ENCODE measurements at regions not wholly inside any gene's neighbourhood (a gene's known extent, or its start where the extent isn't known, plus 50 kb on each side); places are given as distances from the start of the nearest gene placed in this dataset.

GRCh38 chr20:51335329-51335841 is 207.1 kb downstream of the NFATC2 start:
- no peak for FAIRE-seq

More at GRCh38 chr20:51335329-51335841, 207.1 kb downstream of the NFATC2 start:
- TF ChIP-seq CTCF (IDR thresholded peaks at IDR 0.05; ENCODE audit: extremely low read depth in 1 of 2, insufficient read depth in 1 of 2, low read depth in 1 of 2, low read length in 2 of 2), result no peak
- TF ChIP-seq GATA2 (IDR thresholded peaks at IDR 0.05; ENCODE audit: insufficient read depth, insufficient read length, low read depth, low read length), result no peak
- TF ChIP-seq POLR2AphosphoS5 (IDR thresholded peaks at IDR 0.05; ENCODE audit: insufficient read depth, low read depth, low read length), result no peak
- TF ChIP-seq POLR2A (IDR thresholded peaks at IDR 0.05; ENCODE audit: low read depth, low read length), result no peak
- no peak for TF ChIP-seq MAX (IDR thresholded peaks at IDR 0.05; ENCODE audit: insufficient read depth, insufficient read length)
- H3K36me3 ChIP-seq (ENCODE audit: control insufficient read depth in 2 of 2, extremely low read depth in 1 of 2, insufficient read depth in 2 of 2, low read length in 2 of 2), result no peaks in the 10 kb centered on the region
- DNase-seq (ENCODE audit: low read depth, low spot score), result no peak
- CTCF ChIA-PET, result interaction anchor here (0.8 to 1.2 kb wide), 2 partner anchors 9 to 11 kb away, joined by 4 to 7 read pairs; no protein-coding TSS in a partner anchor
- H3K9me3 ChIP-seq (replicated peaks; ENCODE audit: control insufficient read depth, insufficient read depth, low read length), result no peaks in the 10 kb centered on the region
- H3K9ac ChIP-seq (replicated peaks; ENCODE audit: extremely low read depth, insufficient read depth, low read length), result no peak overlapping the region
- no TSS peak for BruUV-seq (replicated peaks)
- no peak overlapping the region for H3K4me2 ChIP-seq (ENCODE audit: insufficient read depth, low read length)
- no peaks in the 10 kb centered on the region for H3K79me2 ChIP-seq (ENCODE audit: control insufficient read depth, insufficient read depth, low read length)
- peaks cover 4% of the 10 kb centered on the region for H3K4me1 ChIP-seq (ENCODE audit: control insufficient read depth, extremely low read depth, insufficient read depth, low read length)
- no peaks in the 10 kb centered on the region for H3K9me1 ChIP-seq (replicated peaks; ENCODE audit: control insufficient read depth, extremely low read depth, insufficient read depth, low read length)
- no peak overlapping the region for H3K27ac ChIP-seq (ENCODE audit: insufficient read depth, low read depth, low read length)
- peaks cover 0 to 4% of the 10 kb centered on the region in 2 experiments for H3K27me3 ChIP-seq (ENCODE audit: control insufficient read depth in 2 of 2, insufficient read depth in 2 of 2, low read length in 2 of 2)
- no peak overlapping the region for H3K4me3 ChIP-seq (replicated peaks in 1 of 3; ENCODE audit: insufficient read depth in 1 of 3, low read depth in 1 of 3, low read length in 3 of 3)
- H4K20me1 ChIP-seq (replicated peaks; ENCODE audit: control insufficient read depth, extremely low read depth, insufficient read depth, low read length), result no peaks in the 10 kb centered on the region
- no peak overlapping the region for H2AFZ ChIP-seq (ENCODE audit: low read depth, low read length)
- POLR2A ChIA-PET, result interaction anchor here (0.7 kb wide), 1 partner anchor 390 kb away, joined by 5 read pairs; no protein-coding TSS in a partner anchor
- dilution Hi-C loops (cut with MboI; ENCODE audit: extremely low pct_ligation_motif_present, low sequenced_read_pairs), result no loop called here
- intact Hi-C loops (cut with micrococcal nuclease), result no loop called here
